KMS-11 (cell line): ENCODE measurements at regions not wholly inside any gene's neighbourhood (a gene's known extent, or its start where the extent isn't known, plus 50 kb on each side); places are given as distances from the start of the nearest gene placed in this dataset.

Experiments
- H2AFZ ChIP-seq: fragments of 200-600 bp; sonication (generic); 2 replicates; pipeline ENCODE4 v1.6.1; 2016; ENCODE audit warnings: antibody characterized with exemption, mixed run types, low read depth
- H3K27ac ChIP-seq: fragments of 200-600 bp; sonication (generic); 2 replicates; pipeline ENCODE4 v1.6.1; 2016; ENCODE audit warnings: mild to moderate bottlenecking, mixed run types
- H3K27me3 ChIP-seq: fragments of 200-600 bp; sonication (generic); 2 replicates; pipeline ENCODE4 v1.6.1; 2017; ENCODE audit warnings: mild to moderate bottlenecking, low read depth, mixed run types, moderate library complexity; ENCODE audit not compliant: insufficient read depth
- H3K36me3 ChIP-seq: fragments of 200-600 bp; sonication (generic); 2 replicates; pipeline ENCODE4 v1.6.1; 2017; ENCODE audit warnings: mild to moderate bottlenecking, mixed run types; ENCODE audit not compliant: insufficient read depth
- H3K4me1 ChIP-seq: fragments of 200-600 bp; sonication (generic); 2 replicates; pipeline ENCODE4 v1.6.1; 2016; ENCODE audit warnings: mild to moderate bottlenecking, low read depth, mixed run types; ENCODE audit not compliant: poor library complexity, severe bottlenecking
- H3K4me2 ChIP-seq: fragments of 200-600 bp; sonication (generic); 2 replicates; pipeline ENCODE4 v1.7.0; 2016; ENCODE audit warnings: mild to moderate bottlenecking, mixed run types
- H3K4me3 ChIP-seq: fragments of 200-600 bp; sonication (generic); IDR thresholded peaks from 2 replicates; pipeline ENCODE4 v1.6.1; 2017; ENCODE audit warnings: low read depth, low read length, mixed read lengths; ENCODE audit not compliant: insufficient read depth
- H3K79me2 ChIP-seq: fragments of 200-600 bp; sonication (generic); 2 replicates; pipeline ENCODE4 v1.6.1; 2016; ENCODE audit warnings: low read depth, mixed run types; ENCODE audit not compliant: insufficient read depth
- H3K9ac ChIP-seq: fragments of 200-600 bp; sonication (generic); 2 replicates; pipeline ENCODE4 v1.6.1; 2016; ENCODE audit warnings: mild to moderate bottlenecking, mixed run types
- H4K20me1 ChIP-seq: fragments of 200-600 bp; sonication (generic); 2 replicates; pipeline ENCODE4 v1.6.1; 2016; ENCODE audit warnings: mild to moderate bottlenecking, mixed run types; ENCODE audit not compliant: insufficient read depth
- CTCF ChIP-seq: fragments of 200-600 bp; sonication (generic); conservative IDR thresholded peaks from 2 replicates; pipeline ENCODE4 v1.6.1; 2017; ENCODE audit warnings: low read depth, mild to moderate bottlenecking, antibody characterized with exemption, low read length, moderate library complexity, mixed read lengths

- Histone ChIP-seq H3K27me3 (no peaks in the 10 kb centered on the region), H3K4me2 (no peak overlapping the region), H3K27ac (no peak overlapping the region), H4K20me1 (no peaks in the 10 kb centered on the region), H3K9ac (no peak overlapping the region), H3K4me3 (no peak overlapping the region), H3K36me3 (no peaks in the 10 kb centered on the region), H3K79me2 (no peaks in the 10 kb centered on the region), H2AFZ (no peak overlapping the region), H3K4me1 (no peaks in the 10 kb centered on the region)
- no peak for TF ChIP-seq CTCF
Observed at GRCh38 chr4:137082061-137082460, 450.2 kb downstream of the PCDH18 start.

- Histone ChIP-seq H3K9ac (no peak overlapping the region), H3K79me2 (no peaks in the 10 kb centered on the region), H2AFZ (no peak overlapping the region), H3K4me1 (no peaks in the 10 kb centered on the region), H3K4me3 (no peak overlapping the region), H3K4me2 (no peak overlapping the region), H3K36me3 (no peaks in the 10 kb centered on the region), H4K20me1 (no peaks in the 10 kb centered on the region), H3K27ac (no peak overlapping the region), H3K27me3 (no peaks in the 10 kb centered on the region)
- TF ChIP-seq CTCF: no peak
Observed at GRCh38 chr4:137076908-137077307, 455.4 kb downstream of the PCDH18 start.

- H3K4me1 ChIP-seq: no peaks in the 10 kb centered on the region
- no peak overlapping the region for H3K9ac ChIP-seq
- H3K4me3 ChIP-seq: no peak overlapping the region
- H3K79me2 ChIP-seq: no peaks in the 10 kb centered on the region
- no peaks in the 10 kb centered on the region for H4K20me1 ChIP-seq
- no peak for TF ChIP-seq CTCF
- H3K27me3 ChIP-seq: no peaks in the 10 kb centered on the region
- no peak overlapping the region for H3K27ac ChIP-seq
- H2AFZ ChIP-seq: no peak overlapping the region
- H3K4me2 ChIP-seq: no peak overlapping the region
- no peaks in the 10 kb centered on the region for H3K36me3 ChIP-seq
Observed at GRCh38 chr4:137075586-137075985, 456.7 kb downstream of the PCDH18 start.

- Histone ChIP-seq H3K27ac (no peak overlapping the region), H3K4me2 (no peak overlapping the region), H3K4me3 (no peak overlapping the region), H3K36me3 (no peaks in the 10 kb centered on the region), H2AFZ (no peak overlapping the region), H3K27me3 (no peaks in the 10 kb centered on the region), H3K79me2 (no peaks in the 10 kb centered on the region), H3K9ac (no peak overlapping the region), H3K4me1 (no peaks in the 10 kb centered on the region), H4K20me1 (no peaks in the 10 kb centered on the region)
- no peak for TF ChIP-seq CTCF
Observed at GRCh38 chr4:137070614-137071013, 461.7 kb downstream of the PCDH18 start.

- Histone ChIP-seq H2AFZ (no peak overlapping the region), H3K4me3 (no peak overlapping the region), H3K27me3 (no peaks in the 10 kb centered on the region), H4K20me1 (no peaks in the 10 kb centered on the region), H3K4me2 (no peak overlapping the region), H3K36me3 (no peaks in the 10 kb centered on the region), H3K9ac (no peak overlapping the region), H3K4me1 (no peaks in the 10 kb centered on the region), H3K27ac (no peak overlapping the region), H3K79me2 (no peaks in the 10 kb centered on the region)
- peak; percentile 26; the same call in 1 of the 2 replicates for TF ChIP-seq CTCF
Observed at GRCh38 chr4:137069473-137069872, 462.8 kb downstream of the PCDH18 start.
